Loucy (cell line): ENCODE measurements at regions not wholly inside any gene's neighbourhood (a gene's known extent, or its start where the extent isn't known, plus 50 kb on each side); places are given as distances from the start of the nearest gene placed in this dataset.

Experiments
- EZH2phosphoT487 ChIP-seq: fragments of 200-600 bp; IDR thresholded peaks from 2 replicates; pipeline ENCODE4 v1.6.1; 2018; ENCODE audit warnings: antibody characterized with exemption, mild to moderate bottlenecking, moderate library complexity, borderline replicate concordance
- TF ChIP-seq, protein P1 (sequence below): fragments of 200-600 bp; sonication (generic); conservative IDR thresholded peaks from 2 replicates; pipeline ENCODE4 v1.5.1; 2014; ENCODE audit warnings: mild to moderate bottlenecking, antibody characterized with exemption, low read length

DNA sequence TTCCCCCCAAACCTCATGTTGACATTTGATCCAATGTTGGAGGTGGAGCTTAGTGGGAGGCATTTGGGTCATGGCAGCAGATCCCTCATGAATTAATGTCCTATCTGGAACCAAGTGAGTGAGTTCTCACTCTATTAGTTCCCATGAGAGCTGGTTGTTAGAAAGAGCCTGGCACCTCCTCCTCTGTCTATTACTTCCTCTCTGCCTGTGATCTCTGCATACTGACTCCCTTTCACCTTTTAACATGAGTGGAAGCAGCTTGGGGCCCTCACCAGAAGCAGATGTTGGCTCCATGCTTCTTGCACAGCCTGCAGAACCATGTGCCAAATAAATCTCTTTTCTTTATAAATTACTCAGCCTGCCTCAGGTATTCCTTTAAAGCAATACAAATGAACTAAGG lies 127.3 kb upstream of the RALGAPA2 start:
- TF ChIP-seq, protein P1, sequence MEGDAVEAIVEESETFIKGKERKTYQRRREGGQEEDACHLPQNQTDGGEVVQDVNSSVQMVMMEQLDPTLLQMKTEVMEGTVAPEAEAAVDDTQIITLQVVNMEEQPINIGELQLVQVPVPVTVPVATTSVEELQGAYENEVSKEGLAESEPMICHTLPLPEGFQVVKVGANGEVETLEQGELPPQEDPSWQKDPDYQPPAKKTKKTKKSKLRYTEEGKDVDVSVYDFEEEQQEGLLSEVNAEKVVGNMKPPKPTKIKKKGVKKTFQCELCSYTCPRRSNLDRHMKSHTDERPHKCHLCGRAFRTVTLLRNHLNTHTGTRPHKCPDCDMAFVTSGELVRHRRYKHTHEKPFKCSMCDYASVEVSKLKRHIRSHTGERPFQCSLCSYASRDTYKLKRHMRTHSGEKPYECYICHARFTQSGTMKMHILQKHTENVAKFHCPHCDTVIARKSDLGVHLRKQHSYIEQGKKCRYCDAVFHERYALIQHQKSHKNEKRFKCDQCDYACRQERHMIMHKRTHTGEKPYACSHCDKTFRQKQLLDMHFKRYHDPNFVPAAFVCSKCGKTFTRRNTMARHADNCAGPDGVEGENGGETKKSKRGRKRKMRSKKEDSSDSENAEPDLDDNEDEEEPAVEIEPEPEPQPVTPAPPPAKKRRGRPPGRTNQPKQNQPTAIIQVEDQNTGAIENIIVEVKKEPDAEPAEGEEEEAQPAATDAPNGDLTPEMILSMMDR = no peak
- TF ChIP-seq EZH2phosphoT487 = no peak
